HCT116 (cell line): ENCODE measurements at regions not wholly inside any gene's neighbourhood (a gene's known extent, or its start where the extent isn't known, plus 50 kb on each side); places are given as distances from the start of the nearest gene placed in this dataset.

Source experiments
- POLR2A ChIP-seq: IDR thresholded peaks from 2 replicates; pipeline ENCODE4 v1.7.0; 2011; ENCODE audit warnings: borderline replicate concordance; ENCODE audit not compliant: insufficient read depth, insufficient read length; ENCODE audit errors: extremely low read depth
- RAD21 ChIP-seq: IDR thresholded peaks from 2 replicates; pipeline ENCODE4 v1.6.1; 2012; ENCODE audit warnings: low read depth, mild to moderate bottlenecking
- SRF ChIP-seq: IDR thresholded peaks from 2 replicates; pipeline ENCODE4 v1.6.1; 2012; ENCODE audit warnings: low read depth

DNA sequence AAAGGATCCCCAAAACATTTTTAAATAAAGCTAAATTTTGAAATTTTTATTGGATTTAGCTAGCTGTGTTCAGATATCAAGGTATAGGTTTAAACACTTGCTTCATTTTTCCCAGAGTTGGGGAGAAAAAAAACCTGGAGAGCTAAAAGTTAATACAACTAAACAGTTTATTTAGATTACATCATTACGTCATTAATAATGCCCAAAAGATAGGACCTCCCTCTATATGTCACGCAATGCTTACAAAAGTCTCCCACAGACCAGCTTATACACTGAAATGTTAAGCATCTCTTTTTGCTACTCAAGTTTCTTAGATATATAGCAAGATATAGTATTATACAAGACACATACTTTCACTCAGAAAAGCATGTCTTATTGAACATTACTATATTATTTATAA lies 160.0 kb upstream of the SEMA3E start:
- TF ChIP-seq POLR2A (no peak), RAD21 (no peak), SRF (no peak)
